ENCODE measurements at regions not wholly inside any gene's neighbourhood (a gene's known extent, or its start where the extent isn't known, plus 50 kb on each side); places are given as distances from the start of the nearest gene placed in this dataset.

GRCh38 chr3:28682121-28682520, 333.5 kb upstream of the AZI2 start:
- H3K36me3 ChIP-seq (ENCODE audit: control insufficient read depth, insufficient read depth, low read length): no peaks in the 10 kb centered on the region; the same call in 1 of the 2 replicates
- TF ChIP-seq SIN3A (IDR thresholded peaks at IDR 0.05; ENCODE audit: borderline replicate concordance, insufficient read depth, low read depth, low read length): no peak
- TF ChIP-seq POLR2AphosphoS5 (IDR thresholded peaks at IDR 0.05; ENCODE audit: low read depth, low read length): no peak
- TF ChIP-seq REST (IDR thresholded peaks at IDR 0.05; ENCODE audit: insufficient read depth in 1 of 2, low read depth in 2 of 2, low read length in 1 of 2): no peak
- TF ChIP-seq CTCF (IDR thresholded peaks at IDR 0.05): no peak
- no peak for TF ChIP-seq TCF7L2 (IDR thresholded peaks at IDR 0.05; ENCODE audit: low read depth, low read length)
- DNase-seq (ENCODE audit: low read depth, low spot score): no peak
- BruUV-seq (replicated peaks): no TSS peak
- no peak for ATAC-seq
- H3K27ac ChIP-seq (ENCODE audit: low read length): no peak overlapping the region
- H3K9me3 ChIP-seq (ENCODE audit: control insufficient read depth, insufficient read depth, low read depth, low read length): no peaks in the 10 kb centered on the region
- in situ Hi-C loops (cut with HindIII; ENCODE audit: low pct_unique_long_range_greater_than_20kb, low sequenced_read_pairs): no loop called here
- POLR2A ChIA-PET: no interaction called here
- intact Hi-C loops (cut with micrococcal nuclease; ENCODE audit: unreplicated experiment): no loop called here
- no peaks in the 10 kb centered on the region for H3K4me1 ChIP-seq (ENCODE audit: control insufficient read depth, insufficient read depth, low read length)
- H3K27me3 ChIP-seq (ENCODE audit: control insufficient read depth, insufficient read depth, low read length): no peaks in the 10 kb centered on the region
- CTCF ChIA-PET: no interaction called here
- H3K4me3 ChIP-seq (ENCODE audit: low read depth in 2 of 2, low read length in 2 of 2): no peak overlapping the region

- ATAC-seq: no peak
- BruUV-seq (replicated peaks): no TSS peak
- no peak for DNase-seq (ENCODE audit: low read depth, low spot score)
- in situ Hi-C loops (cut with HindIII; ENCODE audit: low pct_unique_long_range_greater_than_20kb, low sequenced_read_pairs) (no loop called here), intact Hi-C loops (cut with micrococcal nuclease; ENCODE audit: unreplicated experiment) (no loop called here)
- H3K36me3 ChIP-seq (ENCODE audit: control insufficient read depth, insufficient read depth, low read length): no peaks in the 10 kb centered on the region; the same call in 1 of the 2 replicates
- no peaks in the 10 kb centered on the region for H3K27me3 ChIP-seq (ENCODE audit: control insufficient read depth, insufficient read depth, low read length)
- no peak overlapping the region for H3K27ac ChIP-seq (ENCODE audit: low read length)
- no peaks in the 10 kb centered on the region for H3K4me1 ChIP-seq (ENCODE audit: control insufficient read depth, insufficient read depth, low read length)
- H3K4me3 ChIP-seq (ENCODE audit: low read depth in 2 of 2, low read length in 2 of 2): no peak overlapping the region
- TF ChIP-seq POLR2AphosphoS5 (IDR thresholded peaks at IDR 0.05; ENCODE audit: low read depth, low read length) (no peak), REST (IDR thresholded peaks at IDR 0.05; ENCODE audit: insufficient read depth in 1 of 2, low read depth in 2 of 2, low read length in 1 of 2) (no peak), TCF7L2 (IDR thresholded peaks at IDR 0.05; ENCODE audit: low read depth, low read length) (no peak), SIN3A (IDR thresholded peaks at IDR 0.05; ENCODE audit: borderline replicate concordance, insufficient read depth, low read depth, low read length) (no peak), CTCF (IDR thresholded peaks at IDR 0.05) (no peak)
- no peaks in the 10 kb centered on the region for H3K9me3 ChIP-seq (ENCODE audit: control insufficient read depth, insufficient read depth, low read depth, low read length)
- POLR2A ChIA-PET: no interaction called here
- CTCF ChIA-PET: no interaction called here
These were observed 341.6 kb upstream of the AZI2 start for GRCh38 chr3:28690176-28690575.
